Stimulated activated CD4-positive, alpha-beta T cell treated with anti-CD3 and anti-CD28 coated beads, Interleukin-4, amount 100 ng/mL, for 1 hour (primary cell): ENCODE measurements at regions not wholly inside any gene's neighbourhood (a gene's known extent, or its start where the extent isn't known, plus 50 kb on each side); places are given as distances from the start of the nearest gene placed in this dataset.
"Not testable (repeated sequence)": the region's sequence is repeated elsewhere in the genome, so short reads cannot be mapped to it uniquely, and the experiment has no call there.

Source experiments
- DNase-seq: peaks from one replicate; pipeline ENCODE4 v3.0.0-alpha.2; 2020

DNA sequence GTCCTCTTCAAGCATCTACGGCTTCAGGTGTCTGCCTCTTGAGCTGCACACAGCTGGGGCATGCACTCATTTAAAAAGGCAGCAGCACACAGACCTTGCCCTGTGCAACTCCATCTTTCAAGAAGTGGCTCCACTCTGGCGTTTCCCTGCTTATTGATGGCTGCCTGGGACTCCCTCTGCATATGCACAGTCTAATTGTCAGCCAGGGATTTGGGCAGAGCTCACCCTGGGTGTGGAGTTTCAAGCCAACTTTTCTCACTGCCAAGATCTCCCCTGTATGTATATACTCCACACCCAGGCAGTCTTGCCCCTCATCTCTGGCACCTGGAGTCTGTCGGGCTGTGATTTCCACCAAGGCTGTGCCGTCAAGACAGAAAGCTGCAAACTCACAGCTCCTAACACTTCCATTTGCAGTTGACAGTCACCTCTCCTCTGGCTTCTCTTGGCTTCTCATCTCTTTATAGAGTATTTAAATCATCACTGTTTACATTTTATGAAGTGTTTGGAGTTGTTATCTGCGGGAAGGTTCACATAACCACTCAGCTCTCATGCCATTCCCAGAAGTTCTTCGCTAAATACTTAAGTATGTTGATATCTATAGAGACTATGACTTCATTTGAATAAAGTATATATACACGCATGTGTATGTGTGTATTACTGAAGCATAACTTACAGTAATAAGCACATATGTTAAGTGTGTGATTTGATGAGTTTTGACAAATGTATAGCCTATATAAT, 130.5 kb upstream of the ZNF469 start:
- not testable (repeated sequence) for DNase-seq

DNA sequence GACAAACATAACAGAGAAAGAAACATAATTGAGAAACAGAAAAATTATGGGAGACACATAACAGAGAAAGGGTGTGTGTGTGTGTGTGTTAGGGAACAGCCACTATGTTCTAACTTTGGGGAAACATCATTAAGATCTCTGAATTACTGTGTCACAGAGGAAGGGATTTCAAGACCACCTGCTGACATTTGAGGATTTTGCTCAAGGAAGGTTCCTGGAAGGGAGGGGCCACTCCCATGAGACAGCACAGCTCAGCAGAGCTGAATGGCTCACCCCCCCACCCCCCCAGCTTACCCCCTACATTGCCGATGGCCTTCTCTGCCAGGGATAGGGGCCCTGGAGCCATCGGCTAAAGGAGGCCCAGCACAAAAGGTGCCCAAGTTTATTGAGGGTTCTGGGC, 124.6 kb upstream of the ZNF469 start:
- not testable (repeated sequence) for DNase-seq

DNA sequence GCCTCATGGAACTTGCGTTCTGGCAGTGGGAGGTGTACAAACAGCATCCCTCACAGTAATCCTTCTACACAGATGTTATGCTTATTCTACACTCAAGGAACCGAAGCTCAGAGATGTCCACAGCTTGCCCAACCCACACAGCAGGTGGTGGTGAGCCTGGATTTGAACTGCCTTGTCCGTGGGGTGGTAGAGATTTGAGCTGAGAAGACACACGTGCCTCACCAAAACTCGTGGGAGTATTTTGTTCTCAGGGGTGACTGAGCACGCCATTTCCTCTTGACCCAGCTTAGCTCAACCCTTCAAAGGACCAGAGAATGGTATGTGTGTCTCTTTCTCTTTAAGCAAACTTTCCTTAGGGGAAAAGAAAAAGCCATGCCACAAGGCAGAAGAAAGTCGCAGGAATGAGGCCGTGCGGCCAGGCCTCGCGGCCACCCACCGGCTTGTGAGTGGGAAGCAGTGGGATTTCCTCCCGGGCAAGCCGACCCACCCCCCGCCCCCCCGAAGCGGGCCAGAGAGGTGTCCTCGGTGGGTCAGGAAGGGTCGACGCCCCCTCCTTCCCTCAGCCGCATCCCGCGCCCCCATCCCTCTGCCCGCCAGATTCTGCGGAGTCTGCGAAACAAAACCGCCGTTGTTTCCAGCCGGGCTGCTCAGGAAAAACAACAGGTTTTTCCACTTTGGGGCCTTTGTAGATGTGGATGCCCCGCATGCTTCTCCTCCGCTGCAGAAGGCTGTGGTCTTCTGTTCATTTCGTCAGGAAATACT, 123.8 kb upstream of the ZNF469 start:
- not testable (repeated sequence) for DNase-seq

DNA sequence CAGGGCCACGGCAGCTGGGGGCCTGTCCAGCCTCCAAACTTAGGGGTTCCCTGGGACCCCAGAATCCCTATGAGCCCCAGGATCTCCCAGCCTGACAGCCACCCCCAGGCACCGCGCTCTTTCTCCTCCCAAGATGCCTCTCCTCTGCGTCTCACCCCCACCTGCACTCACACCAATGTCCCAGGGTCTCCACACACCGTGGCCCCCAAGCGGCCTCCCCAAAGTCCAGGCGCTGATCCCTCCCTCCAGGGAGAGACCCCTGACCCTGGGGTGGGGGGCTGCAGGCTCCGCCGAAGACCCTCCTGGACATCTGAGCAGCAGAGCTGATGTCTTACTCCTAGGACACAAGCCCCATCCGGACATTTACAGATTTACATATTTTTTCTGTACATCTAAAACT, 123.2 kb upstream of the ZNF469 start:
- not testable (repeated sequence) for DNase-seq

DNA sequence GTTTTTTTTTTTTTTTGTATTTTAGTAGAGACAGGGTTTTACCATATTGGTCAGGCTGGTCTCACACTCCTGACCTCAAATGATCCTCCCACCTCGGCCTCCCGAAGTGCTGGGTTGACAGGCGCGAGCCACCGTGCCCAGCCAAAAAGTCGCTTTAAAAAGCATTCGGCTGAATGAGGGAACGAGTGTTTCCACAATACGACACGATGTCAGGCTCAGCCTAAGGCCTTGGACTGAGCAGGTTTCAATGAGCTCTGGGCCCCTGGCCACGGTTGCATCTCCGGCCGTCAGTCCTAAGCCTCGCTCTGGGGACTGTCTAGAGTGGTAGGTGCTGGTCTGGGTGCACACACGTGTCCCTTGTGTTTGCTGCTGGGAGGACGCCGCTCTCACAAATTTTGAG, 122.6 kb upstream of the ZNF469 start:
- not testable (repeated sequence) for DNase-seq

- DNase-seq: not testable (repeated sequence)
Measured at GRCh38 chr16:88260881-88261665, 121.7 kb upstream of the ZNF469 start.

DNA sequence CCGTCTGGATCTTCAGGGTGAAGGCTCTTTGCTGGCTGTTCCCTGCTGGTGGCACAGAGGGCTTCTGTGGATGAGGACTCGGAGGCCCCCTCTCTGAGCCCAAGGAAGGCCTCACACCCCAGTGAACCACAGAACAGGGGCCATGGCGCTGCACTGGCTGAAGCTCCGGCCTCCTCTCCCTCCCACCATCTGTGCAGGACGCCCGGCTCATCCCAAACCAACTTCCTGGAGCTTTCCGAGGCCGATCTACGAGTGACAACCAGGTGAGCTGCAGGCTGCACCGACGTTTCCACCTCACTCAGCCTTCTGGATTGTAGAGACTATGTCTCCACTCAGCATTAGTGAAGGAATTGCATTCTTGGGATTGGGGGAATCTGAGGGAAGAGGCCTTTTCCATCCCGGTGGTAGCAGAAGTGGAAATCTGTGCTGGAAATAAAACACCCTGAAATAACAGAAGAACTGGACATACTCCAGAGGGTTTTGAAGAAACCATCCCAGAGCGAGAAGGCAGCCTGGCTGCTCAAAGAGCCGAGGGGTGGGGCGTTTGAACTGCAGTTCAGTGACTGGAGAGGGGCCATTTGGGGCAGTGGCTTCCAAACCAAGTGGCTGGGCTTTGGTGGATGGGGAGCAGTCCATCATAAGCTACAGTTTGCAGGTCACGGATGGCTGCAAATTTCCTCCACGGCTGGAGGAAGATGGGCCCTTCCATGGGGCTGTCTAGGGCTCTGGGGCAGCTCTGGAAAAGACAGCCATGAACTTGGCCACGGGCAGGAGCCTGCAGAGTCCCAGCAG, 120.7 kb upstream of the ZNF469 start:
- DNase-seq: not testable (repeated sequence)

DNA sequence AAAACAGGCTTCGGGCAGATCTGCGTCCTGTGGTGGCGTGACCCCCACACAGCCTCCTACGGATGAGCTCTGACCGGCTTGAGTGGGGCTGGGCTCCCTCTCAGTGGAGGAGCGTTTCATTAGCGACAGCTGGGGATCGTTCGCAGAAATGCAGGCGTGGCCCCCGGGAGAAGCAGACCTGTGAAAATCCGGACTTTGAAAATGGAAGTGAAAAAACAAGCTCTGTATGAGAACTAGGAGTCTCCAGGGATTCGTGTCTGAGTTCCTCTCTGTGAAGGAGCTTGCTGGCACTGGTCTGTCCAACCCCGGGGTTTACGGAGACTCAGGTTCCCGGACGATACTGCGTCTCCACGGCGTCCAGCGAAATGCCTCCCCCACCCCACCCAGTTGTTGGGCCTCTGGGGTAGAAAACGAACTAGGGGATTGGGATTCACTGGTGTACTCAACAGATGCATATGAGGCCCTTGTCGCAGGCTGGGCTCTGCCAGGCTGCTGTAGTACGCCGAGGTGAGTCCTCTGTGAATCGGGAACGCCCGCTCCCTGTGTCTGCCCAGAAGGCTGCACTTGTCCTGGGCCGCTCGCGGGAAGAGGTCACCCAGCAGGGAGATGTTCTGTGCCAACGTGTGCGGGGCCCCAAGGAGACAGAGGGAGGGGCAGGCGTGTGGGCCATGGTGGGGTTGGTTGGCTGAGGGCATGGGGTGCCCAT, 119.7 kb upstream of the ZNF469 start:
- not testable (repeated sequence) for DNase-seq

GRCh38 chr16:88263681-88264287, 119.0 kb upstream of the ZNF469 start:
- DNase-seq: not testable (repeated sequence)

DNA sequence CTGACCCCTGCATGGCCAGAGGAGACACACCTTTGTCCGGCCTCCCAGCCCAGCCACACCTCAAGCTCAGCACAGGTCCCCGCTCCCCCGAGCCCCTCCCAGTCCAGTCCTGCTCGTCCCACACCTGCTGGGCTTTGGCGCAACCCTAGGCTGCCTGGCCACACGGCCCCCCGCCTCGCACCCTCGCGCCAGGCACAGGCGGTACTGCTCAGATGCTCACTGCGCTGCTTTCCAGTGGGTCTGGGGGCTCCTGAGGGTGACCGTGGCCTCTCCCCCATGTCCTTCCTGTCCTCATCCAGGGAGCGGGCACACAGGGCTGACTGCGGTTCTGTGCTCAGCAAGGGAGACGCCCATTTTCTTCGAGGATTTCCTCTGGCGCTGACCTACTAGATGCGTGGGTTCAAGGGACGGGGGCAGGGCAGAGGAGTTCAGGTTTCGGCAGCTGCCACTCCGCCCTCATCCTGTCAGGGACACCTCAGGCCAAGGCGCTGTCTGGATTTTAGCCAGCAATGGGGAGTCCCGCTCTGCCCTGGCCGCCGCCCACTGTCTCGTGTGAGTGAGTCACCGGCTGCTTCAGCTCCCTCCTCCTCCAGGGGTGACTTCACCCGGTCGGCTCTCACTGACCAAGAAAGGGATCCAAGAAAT, 118.0 kb upstream of the ZNF469 start:
- peak; percentile 50 for DNase-seq

DNA sequence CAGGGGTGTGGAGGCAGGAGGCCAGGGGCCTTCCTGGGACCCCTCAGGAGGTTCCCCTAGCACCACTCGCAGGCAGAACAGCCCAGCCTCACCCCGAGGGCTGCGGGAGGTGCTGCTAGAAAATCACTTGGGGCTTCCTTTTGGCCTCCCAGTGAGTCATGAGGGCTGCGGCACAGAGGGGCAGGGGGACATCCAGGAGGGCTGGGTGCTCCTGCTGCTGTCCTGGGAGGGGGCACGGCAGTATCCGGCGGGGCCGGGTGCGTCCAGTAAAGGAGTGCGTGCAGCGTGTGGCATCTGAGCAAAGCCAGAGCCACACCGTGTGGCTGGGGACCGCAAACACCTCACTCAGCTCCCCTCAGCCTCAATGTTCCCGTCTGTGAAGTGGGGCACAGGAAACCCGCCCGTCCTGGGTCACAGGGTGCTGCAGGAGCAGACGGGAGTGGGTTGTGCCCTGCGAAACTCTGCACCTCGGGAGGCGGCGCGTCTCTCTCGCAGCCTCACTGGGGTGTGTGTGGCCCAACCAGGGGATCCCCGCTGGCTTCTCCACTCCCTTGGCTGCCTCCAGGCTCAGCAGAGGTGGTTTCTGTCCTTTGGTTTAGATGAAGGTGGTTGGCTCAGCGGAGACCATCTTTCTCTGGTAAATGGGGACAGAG, 117.3 kb upstream of the ZNF469 start:
- not testable (repeated sequence) for DNase-seq

GRCh38 chr16:88266036-88266435, 116.7 kb upstream of the ZNF469 start:
- DNase-seq: not testable (repeated sequence)

GRCh38 chr16:88266935-88267551, 115.7 kb upstream of the ZNF469 start:
- DNase-seq: not testable (repeated sequence)

- not testable (repeated sequence) for DNase-seq
Measured at GRCh38 chr16:88268186-88268970, 114.4 kb upstream of the ZNF469 start.

DNA sequence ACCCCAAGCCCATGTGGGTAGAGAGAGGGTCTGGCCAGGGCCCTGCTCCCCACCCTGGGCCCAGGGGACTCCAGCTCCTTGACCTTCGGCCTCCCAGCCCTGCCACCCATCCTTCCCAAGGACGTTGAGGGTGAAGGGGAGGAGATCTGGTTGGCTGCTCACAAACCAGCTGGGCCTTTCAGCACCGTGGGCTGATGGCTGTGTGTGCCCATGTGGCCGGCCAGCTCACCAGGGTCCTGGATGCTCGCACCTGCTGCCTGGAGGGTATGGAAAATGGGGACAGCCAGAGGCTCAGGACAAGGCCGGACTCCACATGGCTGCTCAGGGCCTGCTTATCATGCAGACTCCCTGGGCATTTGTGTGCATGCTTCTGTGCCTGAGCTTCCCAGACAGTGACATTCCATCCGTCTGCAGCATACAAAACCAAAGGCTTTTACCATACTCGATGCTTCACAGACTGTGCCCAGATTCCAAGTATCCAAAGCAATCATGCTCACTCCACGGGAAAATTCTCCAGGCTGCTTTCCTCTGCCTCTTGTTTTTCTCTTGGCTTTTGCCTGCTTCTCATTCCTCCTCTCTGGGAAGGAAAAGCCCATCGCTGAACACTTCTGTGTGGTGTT, 112.5 kb upstream of the ZNF469 start:
- not testable (repeated sequence) for DNase-seq

DNA sequence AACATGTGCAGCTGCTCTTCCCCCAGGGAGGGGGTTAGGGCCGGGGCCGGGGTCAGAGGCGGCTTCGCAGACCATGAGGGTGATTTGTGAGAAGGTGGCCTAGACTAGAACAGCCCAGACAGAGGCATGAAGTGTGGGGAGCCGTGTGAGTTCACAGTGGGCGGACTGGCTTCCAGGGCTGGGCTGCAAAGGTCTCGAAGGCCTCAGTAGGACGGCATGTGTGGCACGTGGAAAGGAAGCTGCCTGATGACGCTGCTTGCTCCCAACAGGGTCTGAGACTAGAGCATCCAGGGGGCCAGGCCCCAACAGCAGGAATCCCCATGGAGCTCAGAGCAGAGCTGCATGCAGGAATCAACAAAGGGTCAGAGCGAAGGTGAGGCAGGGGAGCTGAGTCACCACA, 111.5 kb upstream of the ZNF469 start:
- not testable (repeated sequence) for DNase-seq

- not testable (repeated sequence) for DNase-seq
Measured at GRCh38 chr16:88271776-88272175, 111.0 kb upstream of the ZNF469 start.

- not testable (repeated sequence) for DNase-seq
Measured at GRCh38 chr16:88272437-88272836, 110.3 kb upstream of the ZNF469 start.
